Esophagus squamous epithelium (tissue), 5 donors: ENCODE measurements at regions not wholly inside any gene's neighbourhood (a gene's known extent, or its start where the extent isn't known, plus 50 kb on each side); places are given as distances from the start of the nearest gene placed in this dataset.

Experiments
- DNase-seq: peaks from one replicate; lab custom pipeline; 2025; lab: John Stamatoyannopoulos, UW
- H3K27ac ChIP-seq, 4 donors: fragments of 200-600 bp; sonication (generic); one replicate each; pipeline ENCODE4 v1.5.1; 2016 to 2019; ENCODE audit warnings: mild to moderate bottlenecking in 1 of 4
- H3K27me3 ChIP-seq, 4 donors: fragments of 200-600 bp; sonication (generic); 1 replicate in 3 of 4; 2 replicates in 1 of 4; pipeline versions ENCODE4 v1.5.1 to v1.6.0; 2017 to 2021; ENCODE audit warnings: antibody characterized with exemption in 1 of 4
- H3K36me3 ChIP-seq, 3 donors: fragments of 200-600 bp; sonication (generic); one replicate each; pipeline ENCODE4 v1.5.1; 2016 to 2019
- H3K4me1 ChIP-seq, 3 donors: fragments of 200-600 bp; sonication (generic); one replicate each; pipeline ENCODE4 v1.5.1; 2017 to 2019
- H3K4me3 ChIP-seq, 4 donors: fragments of 200-600 bp; sonication (generic); 1 replicate in 3 of 4; 2 replicates in 1 of 4; pipeline ENCODE4 v1.5.1; 2016 to 2019; ENCODE audit warnings: mild to moderate bottlenecking in 2 of 4, moderate library complexity in 1 of 4
- H3K9me3 ChIP-seq, 3 donors: fragments of 200-600 bp; sonication (generic); one replicate each; pipeline ENCODE4 v1.5.1; 2016 to 2019
- POLR2A ChIP-seq, 4 donors: fragments of 450-650 bp; IDR thresholded peaks; one replicate each; pipeline ENCODE4 v1.6.1; 2017; ENCODE audit warnings: antibody characterized with exemption in 4 of 4, mild to moderate bottlenecking in 4 of 4, moderate library complexity in 3 of 4
- WGBS, 2 donors: methylation state at CpG; one replicate each; pipeline ENCODE4 v1.1.5; 2018; 5-methylcytosine and 5-hydroxymethylcytosine counted together
- intact Hi-C: fragments of 100-400 bp; cut with DNase I; formaldehyde crosslinking; loops from one replicate; pipeline ENCODE4 v1.15.0; 2022
- TF ChIP-seq, protein P1 (sequence below), 6 experiments: fragments of 450-650 bp in 4 of 6; fragments of 200-600 bp in 2 of 6; sonication (generic) in 2 of 6; IDR thresholded peaks; one replicate each; pipeline ENCODE4 v1.5.1; 2016 to 2019; ENCODE audit warnings: antibody characterized with exemption in 6 of 6, mild to moderate bottlenecking in 4 of 6, moderate library complexity in 4 of 6
- donor health status: DM: yes; HTN: yes; CAD: no.

DNA sequence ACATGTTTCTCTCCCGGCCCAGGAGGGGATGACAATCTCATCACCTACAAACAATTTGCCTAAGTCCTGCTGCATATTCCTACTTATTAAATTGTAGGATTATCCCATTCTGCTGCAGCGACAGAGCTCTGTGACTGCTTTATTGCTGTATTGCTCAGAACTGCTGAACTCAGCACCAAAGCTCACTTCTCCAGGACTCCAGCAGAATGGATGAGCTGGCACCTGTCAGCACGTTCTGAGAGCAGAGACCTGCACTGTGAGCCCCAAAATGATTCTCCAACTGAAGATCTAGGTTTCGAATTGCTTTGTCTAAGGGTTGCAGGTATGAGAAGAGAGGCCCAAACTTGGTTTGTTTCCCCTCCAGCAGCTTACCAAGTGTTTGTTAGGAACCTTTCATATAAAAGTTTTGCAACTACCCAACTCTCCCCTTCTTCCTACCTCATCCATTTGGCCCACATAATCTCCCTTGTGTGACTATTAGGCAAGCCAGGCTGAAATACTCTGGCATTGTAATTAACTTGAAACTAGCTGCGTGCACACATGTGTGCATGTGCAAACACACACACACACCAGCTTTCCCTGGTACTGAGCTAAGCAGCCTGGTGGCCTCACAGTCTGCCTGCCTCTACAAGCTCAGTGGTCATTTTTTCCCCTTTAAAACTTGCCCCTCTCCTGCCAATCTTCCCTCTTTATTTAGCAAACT is 161.4 kb upstream of the CAMK1G start:
- Histone ChIP-seq H3K36me3 (no peaks in the 10 kb centered on the region), H3K4me1 (peaks cover 5 to 91% (median 13%) of the 10 kb centered on the region in 3 donors), H3K27ac (peak overlapping the region; percentile 84 to 91 (median 89)), H3K9me3 (no peaks in the 10 kb centered on the region), H3K27me3 (no peaks in the 10 kb centered on the region), H3K4me3 (no peak overlapping the region)
- WGBS, 2 donors, result 43 to 64% methylated on average over 5 of the region's 5 CpGs
- intact Hi-C loops, result no loop called here
- TF ChIP-seq, protein P1, sequence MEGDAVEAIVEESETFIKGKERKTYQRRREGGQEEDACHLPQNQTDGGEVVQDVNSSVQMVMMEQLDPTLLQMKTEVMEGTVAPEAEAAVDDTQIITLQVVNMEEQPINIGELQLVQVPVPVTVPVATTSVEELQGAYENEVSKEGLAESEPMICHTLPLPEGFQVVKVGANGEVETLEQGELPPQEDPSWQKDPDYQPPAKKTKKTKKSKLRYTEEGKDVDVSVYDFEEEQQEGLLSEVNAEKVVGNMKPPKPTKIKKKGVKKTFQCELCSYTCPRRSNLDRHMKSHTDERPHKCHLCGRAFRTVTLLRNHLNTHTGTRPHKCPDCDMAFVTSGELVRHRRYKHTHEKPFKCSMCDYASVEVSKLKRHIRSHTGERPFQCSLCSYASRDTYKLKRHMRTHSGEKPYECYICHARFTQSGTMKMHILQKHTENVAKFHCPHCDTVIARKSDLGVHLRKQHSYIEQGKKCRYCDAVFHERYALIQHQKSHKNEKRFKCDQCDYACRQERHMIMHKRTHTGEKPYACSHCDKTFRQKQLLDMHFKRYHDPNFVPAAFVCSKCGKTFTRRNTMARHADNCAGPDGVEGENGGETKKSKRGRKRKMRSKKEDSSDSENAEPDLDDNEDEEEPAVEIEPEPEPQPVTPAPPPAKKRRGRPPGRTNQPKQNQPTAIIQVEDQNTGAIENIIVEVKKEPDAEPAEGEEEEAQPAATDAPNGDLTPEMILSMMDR (IDR thresholded peaks at IDR 0.05), result no peak
- DNase-seq, result no peak

DNA sequence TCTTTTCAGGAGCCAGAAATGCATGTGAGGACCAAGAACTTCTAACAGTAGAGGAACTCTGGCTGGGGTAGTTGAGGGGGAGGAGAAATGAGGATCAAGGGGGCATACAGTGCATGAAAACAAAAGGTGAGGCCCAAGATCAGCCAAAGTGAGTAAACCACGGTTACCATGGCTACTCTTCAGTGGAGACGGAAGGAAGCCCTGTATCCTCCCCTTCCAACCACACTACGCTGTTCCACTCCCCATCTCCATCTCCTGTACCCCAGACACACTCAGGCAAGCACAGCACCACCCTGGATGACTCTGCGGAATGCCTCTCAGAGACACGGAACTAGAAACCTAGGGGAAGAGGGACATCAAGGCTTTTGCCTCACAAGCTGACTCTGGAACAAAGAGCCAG is 157.6 kb upstream of the CAMK1G start:
- 69% methylated on average over 4 to 5 of the region's 5 CpGs for WGBS, 2 donors

DNA sequence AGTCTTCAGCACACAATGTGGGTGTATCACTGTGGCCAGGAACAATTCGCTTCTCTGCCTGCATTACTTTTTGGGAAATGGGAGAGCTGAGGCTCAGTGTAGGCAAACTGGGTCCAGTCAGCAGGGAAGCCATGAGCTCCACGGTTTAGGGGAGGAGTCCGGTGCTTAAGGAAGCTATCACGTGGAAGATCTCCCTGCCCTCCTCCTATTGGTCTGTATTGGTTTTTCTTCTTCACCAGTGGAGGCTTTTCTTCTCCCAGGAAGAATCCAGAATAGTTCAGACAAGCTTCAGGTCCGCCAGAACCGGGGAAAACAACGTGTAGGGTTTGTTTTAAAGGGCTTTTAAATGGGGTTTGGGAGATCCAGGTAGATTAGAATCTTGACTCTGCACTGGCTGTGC is 156.2 kb upstream of the CAMK1G start:
- H3K4me3 ChIP-seq, result peak overlapping the region; percentile 58 to 75 (median 63)
- peaks cover 0 to 59% (median 0%) of the 10 kb centered on the region in 3 donors for H3K4me1 ChIP-seq
- H3K36me3 ChIP-seq, result peaks cover 0 to 20% (median 0%) of the 10 kb centered on the region in 3 donors
- H3K9me3 ChIP-seq, result no peaks in the 10 kb centered on the region
- peak overlapping the region; percentile 82 to 96 (median 92) for H3K27ac ChIP-seq
- DNase-seq, result no peak
- no peaks in the 10 kb centered on the region for H3K27me3 ChIP-seq
- no peak for TF ChIP-seq POLR2A (IDR thresholded peaks at IDR 0.05)
- TF ChIP-seq, protein P1 (IDR thresholded peaks at IDR 0.05), result no peak
- intact Hi-C loops, result no loop called here
- 48 to 72% methylated on average over 5 to 7 of the region's 7 CpGs for WGBS, 2 donors

More for the DNA sequence above, 157.6 kb upstream of the CAMK1G start:
- H3K4me1 ChIP-seq, result peaks cover 5 to 60% (median 10%) of the 10 kb centered on the region in 3 donors
- no peaks in the 10 kb centered on the region for H3K27me3 ChIP-seq
- peaks cover 0 to 8% (median 0%) of the 10 kb centered on the region in 3 donors for H3K36me3 ChIP-seq
- H3K27ac ChIP-seq, result no peak overlapping the region
- TF ChIP-seq POLR2A (IDR thresholded peaks at IDR 0.05), result no peak
- TF ChIP-seq, protein P1 (IDR thresholded peaks at IDR 0.05), result no peak
- no peaks in the 10 kb centered on the region for H3K9me3 ChIP-seq
- intact Hi-C loops, result no loop called here
- H3K4me3 ChIP-seq, result no peak overlapping the region
- no peak for DNase-seq

DNA sequence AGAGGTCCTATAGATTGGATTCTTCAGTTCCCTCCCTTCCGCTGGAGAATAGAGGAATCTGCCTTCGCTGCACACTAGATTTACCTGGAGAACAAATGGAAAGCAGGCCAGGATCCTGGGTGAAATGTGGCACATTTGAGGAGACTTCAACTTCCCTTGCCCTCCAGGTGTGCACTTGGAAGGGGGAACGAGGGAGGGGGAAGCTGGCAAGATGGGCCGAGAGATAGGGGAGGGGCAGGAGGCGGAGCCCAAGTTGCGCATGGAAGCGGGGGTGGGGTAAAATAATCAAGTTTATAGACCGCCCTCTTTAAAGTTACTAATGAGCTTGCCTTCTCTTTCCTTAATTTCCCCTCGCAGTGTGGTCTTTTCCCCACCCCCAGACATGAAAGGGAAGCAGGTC is 155.7 kb upstream of the CAMK1G start:
- Histone ChIP-seq H3K27ac (peak overlapping the region; percentile 82 to 96 (median 92)), H3K36me3 (peaks cover 0 to 20% (median 0%) of the 10 kb centered on the region in 3 donors), H3K4me3 (peak overlapping the region; percentile 58 to 75 (median 63)), H3K27me3 (no peaks in the 10 kb centered on the region), H3K4me1 (peaks cover 0 to 59% (median 0%) of the 10 kb centered on the region in 3 donors), H3K9me3 (no peaks in the 10 kb centered on the region)
- intact Hi-C loops, result no loop called here
- TF ChIP-seq, protein P1 (IDR thresholded peaks at IDR 0.05), result no peak
- TF ChIP-seq POLR2A (IDR thresholded peaks at IDR 0.05), result peak in 1 of 4 donors; percentile 15
- no peak for DNase-seq
- 49 to 51% methylated on average over 9 of the region's 9 CpGs for WGBS, 2 donors

DNA sequence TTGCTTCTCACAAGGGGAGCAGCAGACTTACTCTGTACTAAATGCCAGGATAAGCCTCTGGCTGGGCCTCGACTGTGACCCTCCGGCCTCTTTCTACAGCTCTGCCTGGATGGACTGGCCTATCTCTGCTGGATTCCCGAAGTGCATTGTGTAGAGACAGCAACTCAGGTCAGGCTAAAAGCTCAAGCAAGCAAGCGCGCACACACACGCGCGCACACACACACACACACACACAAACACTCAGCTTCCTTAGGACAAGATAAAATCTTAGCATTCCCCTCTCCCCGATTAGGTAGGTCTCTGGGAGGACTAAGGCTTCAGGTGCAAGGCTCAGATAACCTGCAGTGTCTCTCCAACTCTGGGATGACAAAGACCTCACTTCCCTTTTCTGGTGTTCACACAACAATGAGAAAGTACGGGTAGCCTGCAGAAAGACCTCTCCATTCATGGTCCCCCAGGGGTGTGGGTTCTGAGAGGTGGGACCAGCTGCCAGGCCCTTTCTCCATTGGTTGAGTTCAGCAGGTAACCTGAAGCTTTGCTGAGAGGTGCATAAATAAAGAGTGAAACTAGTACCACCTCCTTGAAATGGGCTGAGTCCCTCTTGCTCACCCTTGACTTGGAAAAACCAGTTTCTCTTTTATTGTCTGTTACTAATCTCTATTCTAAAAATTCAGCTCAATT is 155.1 kb upstream of the CAMK1G start:
- H3K27ac ChIP-seq, result peak overlapping the region; percentile 82 to 96 (median 92)
- DNase-seq, result no peak
- H3K4me3 ChIP-seq, result peak overlapping the region; percentile 58 to 75 (median 63)
- H3K9me3 ChIP-seq, result no peaks in the 10 kb centered on the region
- H3K36me3 ChIP-seq, result peaks cover 0 to 20% (median 0%) of the 10 kb centered on the region in 3 donors
- peaks cover 0 to 60% (median 0%) of the 10 kb centered on the region in 3 donors for H3K4me1 ChIP-seq
- 33 to 45% methylated on average over 3 to 10 of the region's 10 CpGs for WGBS, 2 donors
- H3K27me3 ChIP-seq, result no peaks in the 10 kb centered on the region
- intact Hi-C loops, result no loop called here
- TF ChIP-seq, protein P1 (IDR thresholded peaks at IDR 0.05), result no peak
- TF ChIP-seq POLR2A (IDR thresholded peaks at IDR 0.05), result peak in 3 of 4 donors; percentile 55 to 77 (median 64)
